Vagina (tissue), 2 donors: ENCODE measurements at regions not wholly inside any gene's neighbourhood (a gene's known extent, or its start where the extent isn't known, plus 50 kb on each side); places are given as distances from the start of the nearest gene placed in this dataset.

Experiments used
- DNase-seq, 2 donors: peaks; one replicate each; pipeline ENCODE4 v3.0.0-alpha.2; 2017; ENCODE audit errors: extremely low spot score in 2 of 2
- H3K27ac ChIP-seq: fragments of 200-600 bp; sonication (generic); one replicate; pipeline ENCODE4 v1.5.1; 2019
- H3K27me3 ChIP-seq: fragments of 200-600 bp; sonication (generic); one replicate; pipeline ENCODE4 v1.5.1; 2019
- H3K36me3 ChIP-seq, 2 donors: fragments of 200-600 bp; sonication (generic); one replicate each; pipeline ENCODE4 v1.5.1; 2017 to 2019
- H3K4me1 ChIP-seq: fragments of 200-600 bp; sonication (generic); one replicate; pipeline ENCODE4 v1.5.1; 2019
- H3K4me3 ChIP-seq, 2 donors: fragments of 200-600 bp; sonication (generic); 1 replicate in 1 of 2; 2 replicates in 1 of 2; pipeline ENCODE4 v1.5.1; 2016 to 2019
- H3K9me3 ChIP-seq: fragments of 200-600 bp; sonication (generic); one replicate; pipeline ENCODE4 v1.5.1; 2019
- POLR2A ChIP-seq, 2 donors: fragments of 450-650 bp; IDR thresholded peaks; one replicate each; pipeline ENCODE4 v1.6.1; 2017; ENCODE audit warnings: antibody characterized with exemption in 2 of 2, mild to moderate bottlenecking in 2 of 2, moderate library complexity in 2 of 2
- POLR2AphosphoS5 ChIP-seq, 2 donors: sonication (generic); formaldehyde crosslinking; IDR thresholded peaks; one replicate each; pipeline ENCODE4 v1.9.0; 2017; ENCODE audit warnings: antibody characterized with exemption in 2 of 2, mild to moderate bottlenecking in 2 of 2, low read depth in 1 of 2; ENCODE audit not compliant: insufficient read depth in 1 of 2
- intact Hi-C: fragments of 100-400 bp; cut with DNase I; formaldehyde crosslinking; loops from one replicate; pipeline ENCODE4 v1.15.1; 2023
- TF ChIP-seq, protein P1 (sequence below), 3 experiments: fragments of 450-650 bp in 2 of 3; fragments of 200-600 bp in 1 of 3; sonication (generic) in 1 of 3; IDR thresholded peaks; one replicate each; pipeline ENCODE4 v1.5.1; 2017 to 2019; ENCODE audit warnings: antibody characterized with exemption in 3 of 3, mild to moderate bottlenecking in 2 of 3, moderate library complexity in 2 of 3

DNA sequence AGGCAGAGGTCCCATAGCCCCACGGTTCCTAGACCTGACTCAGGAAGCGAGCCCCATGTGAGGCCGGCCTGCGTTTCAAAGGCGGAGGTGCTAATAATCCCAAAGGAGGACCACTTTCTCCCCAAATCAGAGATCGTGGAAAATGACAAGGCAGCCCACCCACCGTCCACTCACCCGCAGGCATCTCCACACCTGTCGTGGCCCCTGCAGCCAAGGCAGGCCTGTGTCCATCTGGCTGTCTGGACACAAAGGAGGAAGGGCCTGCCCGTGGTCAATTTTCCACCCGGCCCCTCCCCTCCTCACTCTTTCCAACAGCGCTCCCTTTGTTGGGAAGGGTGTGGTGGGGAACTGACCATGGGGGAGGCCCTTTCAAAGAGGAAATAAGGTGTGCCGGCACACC is 125.3 kb upstream of the TMEM132D start:
- H3K27ac ChIP-seq, result no peak overlapping the region
- no peaks in the 10 kb centered on the region for H3K27me3 ChIP-seq
- no peaks in the 10 kb centered on the region for H3K4me1 ChIP-seq
- intact Hi-C loops, result no loop called here
- TF ChIP-seq, protein P1, sequence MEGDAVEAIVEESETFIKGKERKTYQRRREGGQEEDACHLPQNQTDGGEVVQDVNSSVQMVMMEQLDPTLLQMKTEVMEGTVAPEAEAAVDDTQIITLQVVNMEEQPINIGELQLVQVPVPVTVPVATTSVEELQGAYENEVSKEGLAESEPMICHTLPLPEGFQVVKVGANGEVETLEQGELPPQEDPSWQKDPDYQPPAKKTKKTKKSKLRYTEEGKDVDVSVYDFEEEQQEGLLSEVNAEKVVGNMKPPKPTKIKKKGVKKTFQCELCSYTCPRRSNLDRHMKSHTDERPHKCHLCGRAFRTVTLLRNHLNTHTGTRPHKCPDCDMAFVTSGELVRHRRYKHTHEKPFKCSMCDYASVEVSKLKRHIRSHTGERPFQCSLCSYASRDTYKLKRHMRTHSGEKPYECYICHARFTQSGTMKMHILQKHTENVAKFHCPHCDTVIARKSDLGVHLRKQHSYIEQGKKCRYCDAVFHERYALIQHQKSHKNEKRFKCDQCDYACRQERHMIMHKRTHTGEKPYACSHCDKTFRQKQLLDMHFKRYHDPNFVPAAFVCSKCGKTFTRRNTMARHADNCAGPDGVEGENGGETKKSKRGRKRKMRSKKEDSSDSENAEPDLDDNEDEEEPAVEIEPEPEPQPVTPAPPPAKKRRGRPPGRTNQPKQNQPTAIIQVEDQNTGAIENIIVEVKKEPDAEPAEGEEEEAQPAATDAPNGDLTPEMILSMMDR (IDR thresholded peaks at IDR 0.05), result no peak
- TF ChIP-seq POLR2A (IDR thresholded peaks at IDR 0.05), result no peak
- no peak overlapping the region for H3K4me3 ChIP-seq
- no peak for DNase-seq
- H3K36me3 ChIP-seq, result no peaks in the 10 kb centered on the region
- no peaks in the 10 kb centered on the region for H3K9me3 ChIP-seq

DNA sequence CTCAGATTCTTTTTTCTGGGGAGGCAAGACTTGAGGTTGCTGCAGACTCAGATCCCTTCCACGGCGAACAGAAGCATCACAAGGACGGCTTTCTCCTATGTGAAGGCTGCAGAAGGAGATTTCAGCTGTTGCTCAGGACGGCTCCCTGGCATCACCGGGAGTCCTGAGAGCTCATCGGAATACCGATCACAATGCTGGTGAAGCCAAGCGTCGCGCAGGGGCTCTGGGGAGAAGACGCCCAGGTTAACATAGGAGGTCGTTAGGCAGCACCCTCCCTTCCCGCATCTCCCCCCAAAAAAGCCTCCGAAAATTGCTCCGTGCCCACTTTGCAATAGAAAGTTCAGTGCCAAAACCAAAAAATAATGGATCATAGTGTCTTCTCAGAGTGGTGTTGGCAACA is 127.2 kb upstream of the TMEM132D start:
- H3K4me1 ChIP-seq, result no peaks in the 10 kb centered on the region
- H3K27me3 ChIP-seq, result no peaks in the 10 kb centered on the region
- TF ChIP-seq, protein P1 (IDR thresholded peaks at IDR 0.05), result no peak
- TF ChIP-seq POLR2A (IDR thresholded peaks at IDR 0.05) (no peak), POLR2AphosphoS5 (IDR thresholded peaks at IDR 0.05; ENCODE audit: insufficient read depth in 1 of 2, low read depth in 1 of 2) (no peak)
- intact Hi-C loops, result no loop called here
- no peaks in the 10 kb centered on the region for H3K36me3 ChIP-seq
- DNase-seq, result no peak
- no peak overlapping the region for H3K27ac ChIP-seq
- no peaks in the 10 kb centered on the region for H3K9me3 ChIP-seq
- H3K4me3 ChIP-seq, result no peak overlapping the region

DNA sequence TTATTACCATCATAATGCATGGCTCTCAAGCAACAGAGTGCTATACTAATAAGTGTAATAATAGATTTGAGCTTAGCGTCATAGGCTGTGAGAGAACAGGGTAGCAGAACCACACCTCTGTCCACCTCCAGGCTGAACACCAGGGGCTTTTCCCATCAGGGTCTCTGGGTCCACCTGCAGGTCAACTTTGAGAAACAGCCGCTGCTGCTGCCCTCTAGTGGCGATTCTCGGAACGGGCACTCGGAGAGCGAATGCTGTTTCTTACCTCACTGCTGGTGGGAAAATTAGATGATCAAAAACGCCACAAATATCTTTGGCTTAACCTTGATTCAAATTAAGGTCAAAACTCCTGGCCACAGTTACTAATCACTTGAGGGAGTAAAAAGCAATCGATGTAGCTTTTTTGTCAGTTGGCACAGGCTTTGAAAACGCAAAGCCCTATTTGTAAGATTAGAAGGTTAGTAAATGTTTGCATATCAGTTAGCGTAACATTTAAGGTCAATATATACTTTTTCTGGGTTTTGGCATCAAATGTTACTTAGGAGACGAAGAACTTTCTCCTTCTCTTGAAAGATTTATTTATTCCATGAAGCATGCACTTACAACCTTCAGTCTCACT is 127.9 kb upstream of the TMEM132D start:
- no peaks in the 10 kb centered on the region for H3K27me3 ChIP-seq
- TF ChIP-seq POLR2A (IDR thresholded peaks at IDR 0.05) (no peak), POLR2AphosphoS5 (IDR thresholded peaks at IDR 0.05; ENCODE audit: insufficient read depth in 1 of 2, low read depth in 1 of 2) (no peak)
- TF ChIP-seq, protein P1 (IDR thresholded peaks at IDR 0.05), result peak; percentile 38 to 49 (median 44)

DNA sequence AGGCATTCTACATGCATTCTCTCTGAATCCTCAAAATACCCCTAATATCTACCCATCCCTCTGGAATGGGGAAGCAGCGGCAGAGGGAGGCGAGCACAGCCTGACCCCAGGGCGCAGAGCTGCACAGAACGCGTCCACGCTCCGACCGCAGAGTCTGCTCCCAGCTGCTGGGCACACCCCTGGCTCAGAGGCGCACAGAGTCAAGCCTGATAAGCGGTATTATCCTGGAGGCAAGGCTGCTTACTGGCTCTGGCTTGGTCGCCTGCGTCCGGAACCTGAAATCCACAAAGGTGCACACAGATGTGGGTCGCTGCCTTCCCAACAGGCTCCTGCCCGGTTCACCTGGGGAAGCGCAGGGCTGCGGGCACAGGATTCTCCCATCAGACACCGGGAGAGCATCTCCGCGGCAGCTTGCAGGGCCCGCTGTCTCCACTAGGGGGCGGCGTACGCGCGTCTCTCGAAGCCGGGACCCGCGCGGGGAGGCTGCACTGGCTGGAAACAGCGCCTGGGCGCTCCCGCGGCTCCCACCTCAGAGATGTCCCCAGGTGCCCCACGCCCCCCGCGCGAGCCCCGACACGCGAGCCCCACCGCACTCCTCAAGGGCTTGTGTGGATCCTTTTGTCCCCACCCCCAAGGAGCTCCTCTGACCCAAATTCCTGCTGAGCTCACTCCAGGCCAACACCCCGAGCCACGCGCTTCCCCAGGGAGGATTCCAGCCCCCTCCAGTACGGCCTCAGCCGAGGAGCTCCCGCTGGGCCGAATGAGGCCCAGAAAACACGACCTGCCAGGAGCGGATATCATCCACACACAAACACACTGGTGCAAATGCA is 120.1 kb upstream of the FZD10 start:
- no peak for TF ChIP-seq POLR2AphosphoS5 (IDR thresholded peaks at IDR 0.05; ENCODE audit: insufficient read depth in 1 of 2, low read depth in 1 of 2)
- TF ChIP-seq, protein P1 (IDR thresholded peaks at IDR 0.05), result peak; percentile 44 to 89 (median 57)
- Histone ChIP-seq H3K4me3 (no peak overlapping the region), H3K9me3 (no peaks in the 10 kb centered on the region), H3K4me1 (no peaks in the 10 kb centered on the region), H3K27me3 (no peaks in the 10 kb centered on the region), H3K27ac (no peak overlapping the region), H3K36me3 (no peaks in the 10 kb centered on the region)
- intact Hi-C loops, result no loop called here
- DNase-seq, result no peak

More for the DNA sequence above, 127.9 kb upstream of the TMEM132D start:
- no peaks in the 10 kb centered on the region for H3K9me3 ChIP-seq
- H3K4me1 ChIP-seq, result no peaks in the 10 kb centered on the region
- intact Hi-C loops, result no loop called here
- H3K36me3 ChIP-seq, result no peaks in the 10 kb centered on the region
- DNase-seq, result no peak
- H3K4me3 ChIP-seq, result no peak overlapping the region
- no peak overlapping the region for H3K27ac ChIP-seq
